GM23338 (cell line): ENCODE measurements at regions not wholly inside any gene's neighbourhood (a gene's known extent, or its start where the extent isn't known, plus 50 kb on each side); places are given as distances from the start of the nearest gene placed in this dataset.

Source experiments
- EZH2 ChIP-seq: fragments of 200-600 bp; sonication (generic); IDR thresholded peaks from one replicate; pipeline ENCODE4 v1.8.0; 2017; ENCODE audit warnings: antibody characterized with exemption, mild to moderate bottlenecking, low read depth; ENCODE audit not compliant: unreplicated experiment
- EZH2phosphoT487 ChIP-seq: fragments of 200-600 bp; sonication (generic); IDR thresholded peaks from one replicate; pipeline ENCODE4 v1.8.1; 2018; ENCODE audit warnings: antibody characterized with exemption; ENCODE audit not compliant: unreplicated experiment
- JUNB ChIP-seq: IDR thresholded peaks from one replicate; pipeline ENCODE4 v1.6.1; 2016; ENCODE audit warnings: antibody characterized with exemption; ENCODE audit not compliant: unreplicated experiment
- NANOG ChIP-seq: IDR thresholded peaks from 2 replicates; pipeline ENCODE4 v1.6.1; 2016; ENCODE audit warnings: antibody characterized with exemption, borderline replicate concordance
- POLR2AphosphoS5 ChIP-seq: IDR thresholded peaks from 2 replicates; pipeline ENCODE4 v1.6.1; 2016; ENCODE audit warnings: antibody characterized with exemption, low read depth
- ZNF114 ChIP-seq: fragments of 250-450 bp; sonication (Bioruptor Pico); IDR thresholded peaks from 2 replicates; pipeline ENCODE4 v1.5.0; 2020; ENCODE audit warnings: mild to moderate bottlenecking, moderate library complexity
- ZNF331 ChIP-seq: fragments of 250-450 bp; sonication (Bioruptor Pico); IDR thresholded peaks from 2 replicates; pipeline ENCODE4 v1.5.0; 2020; ENCODE audit warnings: low read depth, mild to moderate bottlenecking, moderate library complexity
- TF ChIP-seq, protein P1 (sequence below), 2 experiments: fragments of 200-600 bp in 1 of 2; sonication (generic) in 1 of 2; conservative IDR thresholded peaks; 2 replicates each; pipeline versions ENCODE4 v1.5.1 to v1.6.1; 2016 to 2017; ENCODE audit warnings: antibody characterized with exemption in 2 of 2, low read depth in 2 of 2, mild to moderate bottlenecking in 2 of 2, moderate library complexity in 1 of 2
- TF ChIP-seq, protein P2 (sequence below): IDR thresholded peaks from one replicate; pipeline ENCODE4 v1.6.1; 2018; ENCODE audit warnings: antibody characterized with exemption; ENCODE audit not compliant: unreplicated experiment
- TF ChIP-seq, protein P3 (sequence below): fragments of 250-450 bp; sonication (Bioruptor Pico); IDR thresholded peaks from 2 replicates; pipeline ENCODE4 v1.5.0; 2020; ENCODE audit warnings: mild to moderate bottlenecking, moderate library complexity

DNA sequence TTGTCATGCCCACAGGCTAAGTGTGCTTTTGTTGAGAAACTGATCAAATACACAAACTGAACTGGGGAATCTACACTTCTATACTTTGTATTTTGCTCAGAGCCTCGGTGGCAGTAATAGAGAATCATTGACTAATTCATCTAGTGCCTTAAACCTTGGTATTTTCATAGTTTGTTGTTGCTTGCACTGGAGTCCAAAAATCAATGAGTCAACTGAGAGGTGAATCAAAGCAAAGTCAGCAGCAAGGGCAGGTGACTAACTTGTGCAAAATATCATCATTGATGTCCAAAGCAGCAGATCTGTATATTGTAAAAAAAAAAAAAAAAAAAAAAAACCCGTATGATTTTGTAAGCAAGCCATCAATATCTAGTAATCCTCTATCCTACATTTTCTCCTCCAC lies 296.4 kb downstream of the MAP2K6 start:
- TF ChIP-seq, protein P1, sequence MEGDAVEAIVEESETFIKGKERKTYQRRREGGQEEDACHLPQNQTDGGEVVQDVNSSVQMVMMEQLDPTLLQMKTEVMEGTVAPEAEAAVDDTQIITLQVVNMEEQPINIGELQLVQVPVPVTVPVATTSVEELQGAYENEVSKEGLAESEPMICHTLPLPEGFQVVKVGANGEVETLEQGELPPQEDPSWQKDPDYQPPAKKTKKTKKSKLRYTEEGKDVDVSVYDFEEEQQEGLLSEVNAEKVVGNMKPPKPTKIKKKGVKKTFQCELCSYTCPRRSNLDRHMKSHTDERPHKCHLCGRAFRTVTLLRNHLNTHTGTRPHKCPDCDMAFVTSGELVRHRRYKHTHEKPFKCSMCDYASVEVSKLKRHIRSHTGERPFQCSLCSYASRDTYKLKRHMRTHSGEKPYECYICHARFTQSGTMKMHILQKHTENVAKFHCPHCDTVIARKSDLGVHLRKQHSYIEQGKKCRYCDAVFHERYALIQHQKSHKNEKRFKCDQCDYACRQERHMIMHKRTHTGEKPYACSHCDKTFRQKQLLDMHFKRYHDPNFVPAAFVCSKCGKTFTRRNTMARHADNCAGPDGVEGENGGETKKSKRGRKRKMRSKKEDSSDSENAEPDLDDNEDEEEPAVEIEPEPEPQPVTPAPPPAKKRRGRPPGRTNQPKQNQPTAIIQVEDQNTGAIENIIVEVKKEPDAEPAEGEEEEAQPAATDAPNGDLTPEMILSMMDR (conservative IDR thresholded peaks at IDR 0.05; ENCODE audit: low read depth in 2 of 2) = no peak
- no peak for TF ChIP-seq POLR2AphosphoS5
- TF ChIP-seq JUNB = no peak
- TF ChIP-seq EZH2 = no peak
- TF ChIP-seq, protein P2, sequence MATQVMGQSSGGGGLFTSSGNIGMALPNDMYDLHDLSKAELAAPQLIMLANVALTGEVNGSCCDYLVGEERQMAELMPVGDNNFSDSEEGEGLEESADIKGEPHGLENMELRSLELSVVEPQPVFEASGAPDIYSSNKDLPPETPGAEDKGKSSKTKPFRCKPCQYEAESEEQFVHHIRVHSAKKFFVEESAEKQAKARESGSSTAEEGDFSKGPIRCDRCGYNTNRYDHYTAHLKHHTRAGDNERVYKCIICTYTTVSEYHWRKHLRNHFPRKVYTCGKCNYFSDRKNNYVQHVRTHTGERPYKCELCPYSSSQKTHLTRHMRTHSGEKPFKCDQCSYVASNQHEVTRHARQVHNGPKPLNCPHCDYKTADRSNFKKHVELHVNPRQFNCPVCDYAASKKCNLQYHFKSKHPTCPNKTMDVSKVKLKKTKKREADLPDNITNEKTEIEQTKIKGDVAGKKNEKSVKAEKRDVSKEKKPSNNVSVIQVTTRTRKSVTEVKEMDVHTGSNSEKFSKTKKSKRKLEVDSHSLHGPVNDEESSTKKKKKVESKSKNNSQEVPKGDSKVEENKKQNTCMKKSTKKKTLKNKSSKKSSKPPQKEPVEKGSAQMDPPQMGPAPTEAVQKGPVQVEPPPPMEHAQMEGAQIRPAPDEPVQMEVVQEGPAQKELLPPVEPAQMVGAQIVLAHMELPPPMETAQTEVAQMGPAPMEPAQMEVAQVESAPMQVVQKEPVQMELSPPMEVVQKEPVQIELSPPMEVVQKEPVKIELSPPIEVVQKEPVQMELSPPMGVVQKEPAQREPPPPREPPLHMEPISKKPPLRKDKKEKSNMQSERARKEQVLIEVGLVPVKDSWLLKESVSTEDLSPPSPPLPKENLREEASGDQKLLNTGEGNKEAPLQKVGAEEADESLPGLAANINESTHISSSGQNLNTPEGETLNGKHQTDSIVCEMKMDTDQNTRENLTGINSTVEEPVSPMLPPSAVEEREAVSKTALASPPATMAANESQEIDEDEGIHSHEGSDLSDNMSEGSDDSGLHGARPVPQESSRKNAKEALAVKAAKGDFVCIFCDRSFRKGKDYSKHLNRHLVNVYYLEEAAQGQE = no peak
- TF ChIP-seq, protein P3, sequence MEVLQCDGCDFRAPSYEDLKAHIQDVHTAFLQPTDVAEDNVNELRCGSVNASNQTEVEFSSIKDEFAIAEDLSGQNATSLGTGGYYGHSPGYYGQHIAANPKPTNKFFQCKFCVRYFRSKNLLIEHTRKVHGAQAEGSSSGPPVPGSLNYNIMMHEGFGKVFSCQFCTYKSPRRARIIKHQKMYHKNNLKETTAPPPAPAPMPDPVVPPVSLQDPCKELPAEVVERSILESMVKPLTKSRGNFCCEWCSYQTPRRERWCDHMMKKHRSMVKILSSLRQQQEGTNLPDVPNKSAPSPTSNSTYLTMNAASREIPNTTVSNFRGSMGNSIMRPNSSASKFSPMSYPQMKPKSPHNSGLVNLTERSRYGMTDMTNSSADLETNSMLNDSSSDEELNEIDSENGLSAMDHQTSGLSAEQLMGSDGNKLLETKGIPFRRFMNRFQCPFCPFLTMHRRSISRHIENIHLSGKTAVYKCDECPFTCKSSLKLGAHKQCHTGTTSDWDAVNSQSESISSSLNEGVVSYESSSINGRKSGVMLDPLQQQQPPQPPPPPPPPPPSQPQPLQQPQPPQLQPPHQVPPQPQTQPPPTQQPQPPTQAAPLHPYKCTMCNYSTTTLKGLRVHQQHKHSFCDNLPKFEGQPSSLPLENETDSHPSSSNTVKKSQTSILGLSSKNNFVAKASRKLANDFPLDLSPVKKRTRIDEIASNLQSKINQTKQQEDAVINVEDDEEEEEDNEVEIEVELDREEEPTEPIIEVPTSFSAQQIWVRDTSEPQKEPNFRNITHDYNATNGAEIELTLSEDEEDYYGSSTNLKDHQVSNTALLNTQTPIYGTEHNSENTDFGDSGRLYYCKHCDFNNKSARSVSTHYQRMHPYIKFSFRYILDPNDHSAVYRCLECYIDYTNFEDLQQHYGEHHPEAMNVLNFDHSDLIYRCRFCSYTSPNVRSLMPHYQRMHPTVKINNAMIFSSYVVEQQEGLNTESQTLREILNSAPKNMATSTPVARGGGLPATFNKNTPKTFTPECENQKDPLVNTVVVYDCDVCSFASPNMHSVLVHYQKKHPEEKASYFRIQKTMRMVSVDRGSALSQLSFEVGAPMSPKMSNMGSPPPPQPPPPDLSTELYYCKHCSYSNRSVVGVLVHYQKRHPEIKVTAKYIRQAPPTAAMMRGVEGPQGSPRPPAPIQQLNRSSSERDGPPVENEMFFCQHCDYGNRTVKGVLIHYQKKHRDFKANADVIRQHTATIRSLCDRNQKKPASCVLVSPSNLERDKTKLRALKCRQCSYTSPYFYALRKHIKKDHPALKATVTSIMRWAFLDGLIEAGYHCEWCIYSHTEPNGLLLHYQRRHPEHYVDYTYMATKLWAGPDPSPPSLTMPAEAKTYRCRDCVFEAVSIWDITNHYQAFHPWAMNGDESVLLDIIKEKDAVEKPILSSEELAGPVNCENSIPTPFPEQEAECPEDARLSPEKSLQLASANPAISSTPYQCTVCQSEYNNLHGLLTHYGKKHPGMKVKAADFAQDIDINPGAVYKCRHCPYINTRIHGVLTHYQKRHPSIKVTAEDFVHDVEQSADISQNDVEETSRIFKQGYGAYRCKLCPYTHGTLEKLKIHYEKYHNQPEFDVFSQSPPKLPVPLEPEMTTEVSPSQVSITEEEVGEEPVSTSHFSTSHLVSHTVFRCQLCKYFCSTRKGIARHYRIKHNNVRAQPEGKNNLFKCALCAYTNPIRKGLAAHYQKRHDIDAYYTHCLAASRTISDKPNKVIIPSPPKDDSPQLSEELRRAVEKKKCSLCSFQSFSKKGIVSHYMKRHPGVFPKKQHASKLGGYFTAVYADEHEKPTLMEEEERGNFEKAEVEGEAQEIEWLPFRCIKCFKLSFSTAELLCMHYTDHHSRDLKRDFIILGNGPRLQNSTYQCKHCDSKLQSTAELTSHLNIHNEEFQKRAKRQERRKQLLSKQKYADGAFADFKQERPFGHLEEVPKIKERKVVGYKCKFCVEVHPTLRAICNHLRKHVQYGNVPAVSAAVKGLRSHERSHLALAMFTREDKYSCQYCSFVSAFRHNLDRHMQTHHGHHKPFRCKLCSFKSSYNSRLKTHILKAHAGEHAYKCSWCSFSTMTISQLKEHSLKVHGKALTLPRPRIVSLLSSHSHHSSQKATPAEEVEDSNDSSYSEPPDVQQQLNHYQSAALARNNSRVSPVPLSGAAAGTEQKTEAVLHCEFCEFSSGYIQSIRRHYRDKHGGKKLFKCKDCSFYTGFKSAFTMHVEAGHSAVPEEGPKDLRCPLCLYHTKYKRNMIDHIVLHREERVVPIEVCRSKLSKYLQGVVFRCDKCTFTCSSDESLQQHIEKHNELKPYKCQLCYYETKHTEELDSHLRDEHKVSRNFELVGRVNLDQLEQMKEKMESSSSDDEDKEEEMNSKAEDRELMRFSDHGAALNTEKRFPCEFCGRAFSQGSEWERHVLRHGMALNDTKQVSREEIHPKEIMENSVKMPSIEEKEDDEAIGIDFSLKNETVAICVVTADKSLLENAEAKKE (CRISPR knock-in tag) = no peak
- no peak for TF ChIP-seq NANOG
- no peak for TF ChIP-seq EZH2phosphoT487
- TF ChIP-seq ZNF331 (CRISPR knock-in tag) = no peak
- TF ChIP-seq ZNF114 (CRISPR knock-in tag) = no peak
